Astrocyte (in vitro differentiated cells and primary cell): ENCODE measurements at regions not wholly inside any gene's neighbourhood (a gene's known extent, or its start where the extent isn't known, plus 50 kb on each side); places are given as distances from the start of the nearest gene placed in this dataset.

Experiments
- DNase-seq: peaks from one replicate; pipeline ENCODE4 v3.0.0-alpha.2; 2010; ENCODE audit warnings: low read depth
- FAIRE-seq: peaks from 2 replicates; lab custom pipeline; 2011; peaks lifted over from hg19 to GRCh38; lab: Jason Lieb, UNC
- H2AFZ ChIP-seq: 2 replicates; pipeline ENCODE4 v1.6.0; 2012; ENCODE audit warnings: low read depth, low read length, inconsistent platforms
- H3K27ac ChIP-seq: 2 replicates; pipeline ENCODE4 v1.5.1; 2011; ENCODE audit warnings: low read depth, low read length, inconsistent platforms
- H3K27me3 ChIP-seq: 2 replicates; pipeline ENCODE4 v1.6.0; 2011; ENCODE audit warnings: low read length, inconsistent platforms; ENCODE audit not compliant: insufficient read depth
- H3K36me3 ChIP-seq: 2 replicates; pipeline ENCODE4 v1.5.1; 2011; ENCODE audit warnings: low read length, inconsistent platforms; ENCODE audit not compliant: insufficient read depth
- H3K4me1 ChIP-seq: 2 replicates; pipeline ENCODE4 v1.5.1; 2011; ENCODE audit warnings: low read length, inconsistent platforms; ENCODE audit not compliant: insufficient read depth
- H3K4me2 ChIP-seq: 2 replicates; pipeline ENCODE4 v1.6.0; 2012; ENCODE audit warnings: low read length, inconsistent platforms
- H3K4me3 ChIP-seq: 2 replicates; pipeline ENCODE4 v1.5.1; 2011; ENCODE audit warnings: low read depth, mild to moderate bottlenecking, low read length, inconsistent platforms; ENCODE audit not compliant: insufficient read depth
- H3K79me2 ChIP-seq: 2 replicates; pipeline ENCODE4 v1.6.0; 2012; ENCODE audit warnings: mild to moderate bottlenecking, low read length, inconsistent platforms; ENCODE audit not compliant: insufficient read depth
- H3K9ac ChIP-seq: 2 replicates; pipeline ENCODE4 v1.6.0; 2012; ENCODE audit warnings: mild to moderate bottlenecking, low read length, inconsistent platforms
- H3K9me3 ChIP-seq: 2 replicates; pipeline ENCODE4 v1.5.1; 2012; ENCODE audit warnings: low read depth, mild to moderate bottlenecking, low read length, inconsistent platforms; ENCODE audit not compliant: insufficient read depth
- H4K20me1 ChIP-seq: 2 replicates; pipeline ENCODE4 v1.6.0; 2012; ENCODE audit warnings: low read length, inconsistent platforms; ENCODE audit not compliant: insufficient read depth
- H3K27ac Mint-ChIP-seq: one replicate; pipeline ENCODE4 v1.8.0; 2021; ENCODE audit warnings: mild to moderate bottlenecking, mixed read lengths; ENCODE audit not compliant: unreplicated experiment
- H3K27me3 Mint-ChIP-seq: one replicate; pipeline ENCODE4 v1.8.0; 2021; ENCODE audit warnings: low read depth, mixed read lengths; ENCODE audit not compliant: unreplicated experiment
- H3K36me3 Mint-ChIP-seq: one replicate; pipeline ENCODE4 v1.8.0; 2021; ENCODE audit warnings: low read depth, mixed read lengths; ENCODE audit not compliant: unreplicated experiment
- H3K4me1 Mint-ChIP-seq: one replicate; pipeline ENCODE4 v1.8.0; 2021; ENCODE audit warnings: low read depth, mixed read lengths; ENCODE audit not compliant: unreplicated experiment
- H3K4me3 Mint-ChIP-seq: one replicate; pipeline ENCODE4 v1.8.0; 2021; ENCODE audit warnings: mild to moderate bottlenecking, moderate library complexity, mixed read lengths; ENCODE audit not compliant: unreplicated experiment
- H3K9me3 Mint-ChIP-seq: one replicate; pipeline ENCODE4 v1.8.0; 2021; ENCODE audit warnings: mild to moderate bottlenecking, mixed read lengths; ENCODE audit not compliant: unreplicated experiment
- CTCF ChIP-seq: IDR thresholded peaks from 2 replicates; pipeline ENCODE4 v1.5.1; 2011; ENCODE audit warnings: low read depth, mild to moderate bottlenecking, inconsistent platforms, low read length, moderate library complexity; ENCODE audit not compliant: insufficient read depth
- EZH2 ChIP-seq: IDR thresholded peaks from 2 replicates; pipeline ENCODE4 v1.6.1; 2012; ENCODE audit warnings: mild to moderate bottlenecking, low read length, inconsistent platforms; ENCODE audit not compliant: insufficient read depth

GRCh38 chr3:27779176-27779575, 57.1 kb upstream of the EOMES start:
- Histone ChIP-seq H3K36me3 (no peaks in the 10 kb centered on the region), H3K27ac (no peak overlapping the region), H3K4me3 (no peak overlapping the region), H3K4me1 (no peaks in the 10 kb centered on the region), H3K9me3 (no peaks in the 10 kb centered on the region), H3K27me3 (no peaks in the 10 kb centered on the region), H4K20me1 (no peaks in the 10 kb centered on the region), H2AFZ (no peak overlapping the region), H3K79me2 (no peaks in the 10 kb centered on the region), H3K9ac (no peak overlapping the region), H3K4me2 (no peak overlapping the region)
- FAIRE-seq (no peak), DNase-seq (no peak)
- Mint-ChIP-seq H3K27ac (no peak overlapping the region), H3K27me3 (peaks cover 8% of the 10 kb centered on the region), H3K9me3 (no peaks in the 10 kb centered on the region), H3K4me3 (no peak overlapping the region), H3K4me1 (no peaks in the 10 kb centered on the region), H3K36me3 (no peaks in the 10 kb centered on the region)
- TF ChIP-seq CTCF (no peak), EZH2 (no peak)

GRCh38 chr3:27789420-27789819, 67.3 kb upstream of the EOMES start:
- no peak overlapping the region for H3K27ac Mint-ChIP-seq
- H3K27me3 Mint-ChIP-seq: peaks cover 6% of the 10 kb centered on the region

More at GRCh38 chr3:27789420-27789819, 67.3 kb upstream of the EOMES start:
- Histone ChIP-seq H3K9me3 (no peaks in the 10 kb centered on the region), H3K4me1 (no peaks in the 10 kb centered on the region), H3K27ac (no peak overlapping the region), H3K4me3 (no peak overlapping the region), H3K9ac (no peak overlapping the region), H2AFZ (no peak overlapping the region), H3K36me3 (no peaks in the 10 kb centered on the region), H3K4me2 (no peak overlapping the region), H3K27me3 (no peaks in the 10 kb centered on the region), H3K79me2 (no peaks in the 10 kb centered on the region), H4K20me1 (no peaks in the 10 kb centered on the region)
- H3K9me3 Mint-ChIP-seq: no peaks in the 10 kb centered on the region
- no peak for FAIRE-seq
- H3K4me1 Mint-ChIP-seq: peaks cover 4% of the 10 kb centered on the region
- TF ChIP-seq EZH2 (no peak), CTCF (no peak)
- DNase-seq: no peak
- no peak overlapping the region for H3K4me3 Mint-ChIP-seq
- H3K36me3 Mint-ChIP-seq: no peaks in the 10 kb centered on the region
